ENCODE measurements at regions not wholly inside any gene's neighbourhood (a gene's known extent, or its start where the extent isn't known, plus 50 kb on each side); places are given as distances from the start of the nearest gene placed in this dataset.

GRCh38 chr2:80719607-80720006 lies 415.1 kb upstream of the LRRTM1 start:
- TF ChIP-seq CTCF (IDR thresholded peaks at IDR 0.05; ENCODE audit: poor library complexity) (no peak), EZH2 (IDR thresholded peaks at IDR 0.05; ENCODE audit: borderline replicate concordance) (no peak)
